SIG-M5 treated with dmso at 0.1 percent for 504 hours (cell line): ENCODE measurements at regions not wholly inside any gene's neighbourhood (a gene's known extent, or its start where the extent isn't known, plus 50 kb on each side); places are given as distances from the start of the nearest gene placed in this dataset.

Source experiments
- DNase-seq: peaks from one replicate; lab custom pipeline; 2025; ENCODE audit not compliant: unreplicated experiment; lab: John Stamatoyannopoulos, UW

- no peak for DNase-seq
Measured at GRCh38 chr7:126378642-126379041, 874.1 kb downstream of the GRM8 start.

- DNase-seq = no peak
Measured at GRCh38 chr7:126370038-126370668, 882.6 kb downstream of the GRM8 start.

DNA sequence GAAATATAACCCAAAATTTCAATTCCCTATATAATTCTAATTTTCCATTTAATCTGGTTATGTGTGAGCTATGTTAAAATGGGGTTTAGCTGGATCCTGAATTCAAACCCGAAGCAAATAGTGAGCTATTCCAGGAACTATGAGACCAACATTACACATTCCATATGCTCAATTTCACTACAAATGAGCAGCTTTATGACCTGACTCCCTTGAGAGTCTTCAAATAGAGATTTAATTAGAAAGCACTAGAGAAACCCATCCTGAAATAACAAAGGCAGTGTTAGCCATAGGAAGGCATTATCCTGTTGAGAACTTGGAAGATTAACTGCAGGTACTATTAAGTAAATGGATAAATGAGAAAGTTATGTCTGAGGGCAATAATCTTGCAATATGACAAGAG is 890.0 kb downstream of the GRM8 start:
- no peak for DNase-seq

GRCh38 chr7:126361183-126361582 is 891.6 kb downstream of the GRM8 start:
- DNase-seq = no peak

DNA sequence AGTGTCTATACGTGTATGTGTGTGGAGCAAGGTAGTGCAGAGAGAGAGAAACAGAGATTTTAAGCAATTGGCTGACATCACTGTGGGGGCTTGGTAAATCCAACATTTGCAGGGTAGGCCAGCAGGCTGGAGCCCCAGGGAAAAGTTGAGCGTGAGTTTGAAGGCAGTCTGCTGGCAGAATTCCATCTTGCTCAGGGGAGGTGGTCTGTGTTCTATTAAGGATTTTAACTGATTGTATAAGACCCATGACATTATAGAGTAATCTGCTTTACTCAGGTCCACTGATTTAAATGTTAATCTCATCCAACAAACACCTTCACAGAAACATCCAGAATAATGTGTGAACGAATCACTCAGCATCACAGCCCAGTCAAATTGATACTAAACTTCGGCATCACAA is 912.9 kb downstream of the GRM8 start:
- DNase-seq = no peak

DNA sequence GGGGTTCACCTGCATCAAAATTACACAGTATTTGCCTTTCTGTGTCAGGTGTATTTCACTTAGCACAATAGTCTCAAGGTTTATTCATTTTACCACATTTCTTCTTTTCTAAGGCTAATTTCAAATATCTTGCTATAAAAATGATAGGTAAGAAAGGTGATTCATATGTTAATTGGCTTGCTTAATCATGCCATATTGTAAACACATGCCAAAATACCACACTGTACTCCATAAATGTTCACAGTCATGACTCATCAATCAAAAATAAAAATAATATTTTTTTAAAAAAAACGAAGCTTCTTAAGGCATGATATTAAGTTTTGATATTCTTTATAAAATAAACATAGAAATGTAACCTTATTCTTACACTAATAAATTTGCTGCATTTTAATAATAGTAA is 947.1 kb downstream of the GRM8 start:
- no peak for DNase-seq

- no peak for DNase-seq
Measured at GRCh38 chr7:126303926-126304325, 948.8 kb downstream of the GRM8 start.

DNA sequence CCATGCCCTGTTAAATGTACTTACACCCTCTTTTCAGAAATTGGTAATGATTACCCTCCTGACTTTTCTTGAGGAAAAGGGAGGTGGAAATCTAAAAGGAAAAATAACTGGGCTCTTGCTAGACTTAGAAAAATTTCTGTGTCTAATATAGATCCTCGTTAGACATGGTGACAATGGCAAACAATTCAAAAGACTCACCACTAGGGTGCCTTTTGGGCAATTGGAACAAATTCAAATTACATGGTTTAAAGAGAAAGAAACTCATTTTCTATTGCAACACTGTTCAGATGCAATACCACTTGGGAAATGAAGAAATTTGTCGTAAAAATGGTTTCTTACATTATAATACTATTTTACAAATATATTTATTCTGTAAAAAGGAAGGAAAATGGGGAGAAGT is 950.1 kb downstream of the GRM8 start:
- DNase-seq = no peak

DNA sequence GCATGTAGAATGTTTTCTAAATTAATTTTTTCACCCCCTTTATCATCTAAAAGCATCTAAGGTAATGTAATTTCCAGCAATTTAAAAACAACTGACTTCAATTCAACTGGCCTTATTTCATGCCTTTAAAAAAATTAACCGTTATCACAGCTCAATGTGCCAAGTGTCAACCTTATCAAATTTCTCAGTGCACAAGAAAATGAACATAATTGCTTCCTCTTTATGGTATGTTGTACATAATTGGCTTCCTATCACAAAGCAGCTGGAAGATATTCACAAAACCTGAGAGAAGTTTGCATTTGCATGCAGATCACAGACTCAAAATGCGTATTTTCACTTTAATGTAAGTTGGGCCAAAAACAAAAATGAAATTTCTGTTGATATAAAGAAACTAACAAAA is 966.4 kb downstream of the GRM8 start:
- DNase-seq = no peak

GRCh38 chr7:126236261-126236660 is 1016.5 kb downstream of the GRM8 start:
- DNase-seq = no peak

GRCh38 chr7:126228356-126229061 is 1024.2 kb downstream of the GRM8 start:
- DNase-seq = no peak

DNA sequence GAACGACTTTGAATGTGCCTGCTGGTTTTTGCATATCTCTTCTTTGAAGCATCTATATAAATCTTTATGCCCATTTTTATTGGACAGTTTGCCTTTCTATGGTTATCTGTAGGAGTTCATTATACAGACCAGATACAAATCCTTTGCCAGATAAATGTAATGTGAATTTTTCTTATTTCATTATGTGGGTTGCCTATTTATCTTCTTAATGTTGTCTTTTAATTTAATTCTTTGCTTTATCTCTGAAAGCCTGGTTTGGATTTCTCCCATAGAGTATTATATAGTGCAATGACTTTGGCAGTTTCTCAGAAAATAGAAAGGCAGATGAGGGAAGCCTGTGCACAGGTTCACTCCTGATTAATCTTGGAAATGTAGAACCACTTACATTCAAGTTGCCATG is 1025.1 kb downstream of the GRM8 start:
- DNase-seq = no peak

DNA sequence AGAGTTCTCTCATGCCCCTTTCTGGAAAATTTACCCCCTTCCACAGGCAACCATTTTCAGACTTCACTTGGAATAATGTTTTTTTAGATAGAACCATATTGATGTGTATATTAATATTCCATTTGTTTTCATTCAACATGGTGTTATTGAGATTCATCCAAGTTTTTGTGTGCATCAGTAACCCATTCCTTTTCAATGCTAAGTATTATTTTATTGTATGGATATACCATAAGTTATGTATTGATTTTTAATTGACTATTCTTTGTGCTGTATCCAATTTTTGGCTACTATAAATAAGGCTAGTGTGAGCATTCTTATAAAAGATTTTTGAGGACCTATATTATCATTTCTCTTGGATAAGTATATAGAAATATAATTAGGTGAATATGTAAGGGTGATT is 1025.7 kb downstream of the GRM8 start:
- no peak for DNase-seq

DNA sequence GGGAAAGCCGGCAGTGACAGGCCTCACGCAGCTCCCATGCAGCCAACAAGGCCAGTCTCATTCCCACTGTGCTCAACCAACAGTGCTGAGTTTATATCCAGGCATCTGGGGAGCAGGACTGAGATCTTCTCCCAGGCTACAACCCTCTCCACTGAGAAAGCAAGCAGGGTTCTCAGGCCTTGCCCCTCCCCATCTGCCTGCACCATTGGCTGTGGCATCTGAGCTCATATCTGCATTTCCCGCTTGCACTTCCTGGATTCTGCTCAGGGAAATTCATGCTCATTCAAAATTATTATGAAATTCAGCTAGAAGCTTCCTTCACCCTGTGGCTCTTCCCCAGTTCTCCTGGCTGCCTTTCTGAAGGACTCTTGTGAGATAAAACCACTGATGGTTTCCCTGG is 1029.0 kb downstream of the GRM8 start:
- no peak for DNase-seq

GRCh38 chr7:126222782-126223181 is 1030.0 kb downstream of the GRM8 start:
- no peak for DNase-seq

DNA sequence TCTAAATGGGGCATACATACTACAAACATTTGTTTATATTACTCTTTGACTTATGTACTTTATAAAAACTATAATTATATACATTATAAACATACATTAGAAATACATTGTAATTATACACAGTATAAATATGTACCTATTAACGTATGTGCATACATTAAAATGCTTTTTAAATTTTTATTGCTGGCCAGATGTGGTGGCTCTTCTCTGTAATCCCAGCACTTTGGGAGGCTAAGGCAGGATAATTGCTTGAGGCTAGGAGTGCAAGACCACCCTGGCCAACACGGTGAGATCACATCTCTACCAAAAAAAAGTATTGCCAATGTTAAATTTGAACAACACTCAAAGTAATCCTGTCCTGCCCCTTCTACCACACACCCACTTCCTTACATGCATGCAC is 1037.0 kb downstream of the GRM8 start:
- DNase-seq = no peak

- no peak for DNase-seq
Measured at GRCh38 chr7:126213876-126214275, 1038.9 kb downstream of the GRM8 start.

DNA sequence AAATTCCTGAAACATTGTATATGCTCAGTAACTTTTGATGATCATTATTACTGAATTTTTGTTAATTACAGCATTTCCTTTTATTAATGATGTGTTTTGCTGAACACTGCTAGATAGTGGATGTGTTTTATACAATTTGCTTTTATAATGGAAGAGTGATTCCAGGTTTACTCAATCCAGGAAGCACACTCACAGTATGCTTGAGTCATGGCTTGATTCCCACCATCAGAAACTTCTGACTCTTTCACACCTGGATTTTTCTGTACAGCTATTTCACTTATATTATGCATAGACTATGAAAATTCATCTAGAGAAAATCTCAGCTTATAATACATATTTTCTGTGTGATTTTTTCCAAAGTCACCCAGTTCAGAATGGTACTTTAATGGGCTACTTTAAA is 1040.9 kb downstream of the GRM8 start:
- DNase-seq = no peak

- DNase-seq = no peak
Measured at GRCh38 chr7:126210707-126211106, 1042.0 kb downstream of the GRM8 start.

DNA sequence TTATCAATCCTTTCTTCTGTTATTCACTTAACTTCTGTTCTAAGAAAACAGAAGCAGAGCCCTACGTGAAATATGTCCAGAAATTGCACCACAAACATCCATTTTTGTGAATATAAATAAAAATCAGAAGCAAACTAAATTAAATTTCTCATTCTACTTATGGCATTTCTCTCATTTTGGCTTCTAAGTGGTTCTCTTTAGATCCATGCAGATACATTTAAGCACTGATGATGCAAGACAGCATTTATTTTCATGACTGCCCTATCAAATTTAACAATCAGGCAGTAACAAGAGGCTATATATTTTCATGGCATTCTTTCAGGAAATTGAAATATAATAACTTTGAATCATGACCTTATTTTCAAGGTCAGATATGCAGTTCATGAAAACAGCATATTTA is 1049.6 kb downstream of the GRM8 start:
- no peak for DNase-seq

DNA sequence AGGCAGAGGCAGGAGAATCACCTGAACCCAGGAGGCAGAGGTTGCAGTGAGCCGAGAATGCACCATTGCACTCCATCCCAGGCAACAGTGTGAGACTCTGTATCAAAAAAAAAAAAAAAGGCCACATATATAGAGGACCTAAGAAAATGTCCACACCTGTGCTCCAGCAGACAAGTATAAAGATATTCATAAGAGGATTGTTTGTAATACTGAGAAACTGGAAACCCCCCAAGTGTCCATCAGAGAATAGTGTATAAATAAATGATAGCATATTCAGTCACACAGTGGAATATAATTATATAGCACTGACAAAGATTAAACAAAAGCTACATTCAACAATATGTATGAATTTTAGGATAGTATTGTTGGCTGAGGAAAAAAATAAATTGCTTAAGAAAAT is 1050.6 kb downstream of the GRM8 start:
- DNase-seq = no peak

DNA sequence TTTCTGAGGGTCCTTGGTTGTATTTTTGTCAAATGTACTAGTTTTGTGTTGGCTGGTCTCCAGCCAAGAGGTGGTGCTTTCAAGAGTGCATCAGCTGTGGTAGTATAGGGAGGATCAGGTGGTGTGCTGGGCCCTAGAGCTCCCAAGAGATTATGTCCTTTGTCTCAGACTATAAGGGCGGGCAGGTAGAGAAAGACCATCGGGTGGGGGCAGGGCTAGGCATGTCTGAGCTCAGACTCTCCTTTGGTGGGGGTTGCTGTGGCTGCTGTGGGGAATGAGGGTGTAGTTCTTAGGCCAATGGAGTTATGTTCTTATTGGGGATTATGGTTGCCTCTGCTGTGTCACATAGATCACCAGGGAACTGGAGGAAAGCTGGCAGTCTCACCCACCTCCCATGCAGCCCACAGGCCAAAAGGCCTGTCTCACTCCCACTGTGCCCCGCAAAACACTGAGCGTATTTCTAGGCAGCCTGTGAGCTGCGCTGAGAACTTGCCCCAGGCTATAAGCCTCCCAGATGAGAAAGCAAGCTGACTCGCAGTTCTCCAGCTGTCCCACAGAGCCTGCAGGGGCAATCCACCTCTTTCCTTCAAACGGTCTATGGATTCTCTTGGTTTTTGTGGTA is 1066.7 kb downstream of the GRM8 start:
- DNase-seq = no peak

GRCh38 chr7:126179916-126180315 is 1072.8 kb downstream of the GRM8 start:
- no peak for DNase-seq
